GM10847 (cell line): ENCODE measurements at regions not wholly inside any gene's neighbourhood (a gene's known extent, or its start where the extent isn't known, plus 50 kb on each side); places are given as distances from the start of the nearest gene placed in this dataset.

Experiments used
- POLR2A ChIP-seq: IDR thresholded peaks from 2 replicates; pipeline ENCODE4 v1.6.1; 2011; ENCODE audit not compliant: insufficient read length; ENCODE audit errors: extremely low read depth

GRCh38 chr13:50390503-50391248 is 375.4 kb downstream of the KCNRG start:
- no peak for TF ChIP-seq POLR2A

GRCh38 chr13:50392977-50393376 is 377.7 kb downstream of the KCNRG start:
- no peak for TF ChIP-seq POLR2A

GRCh38 chr13:50393628-50394027 is 378.4 kb downstream of the KCNRG start:
- no peak for TF ChIP-seq POLR2A

- no peak for TF ChIP-seq POLR2A
Measured at GRCh38 chr13:50396001-50396400, 380.8 kb downstream of the KCNRG start.

GRCh38 chr13:50400035-50400726 is 384.9 kb downstream of the KCNRG start:
- TF ChIP-seq POLR2A, result no peak

GRCh38 chr13:50401049-50401505 is 385.8 kb downstream of the KCNRG start:
- TF ChIP-seq POLR2A, result no peak

- TF ChIP-seq POLR2A, result no peak
Measured at GRCh38 chr13:50401721-50402465, 386.6 kb downstream of the KCNRG start.

GRCh38 chr13:50403311-50403710 is 388.1 kb downstream of the KCNRG start:
- no peak for TF ChIP-seq POLR2A

GRCh38 chr13:50404116-50404515 is 388.9 kb downstream of the KCNRG start:
- TF ChIP-seq POLR2A, result no peak

GRCh38 chr13:50404769-50405168 is 389.5 kb downstream of the KCNRG start:
- no peak for TF ChIP-seq POLR2A

GRCh38 chr13:50406831-50407230 is 391.6 kb downstream of the KCNRG start:
- no peak for TF ChIP-seq POLR2A

- TF ChIP-seq POLR2A, result no peak
Measured at GRCh38 chr13:50408068-50408467, 392.8 kb downstream of the KCNRG start.

GRCh38 chr13:50409220-50409619 is 394.0 kb downstream of the KCNRG start:
- no peak for TF ChIP-seq POLR2A

GRCh38 chr13:50410921-50411746 is 395.9 kb downstream of the KCNRG start:
- no peak for TF ChIP-seq POLR2A

- TF ChIP-seq POLR2A, result no peak
Measured at GRCh38 chr13:50412046-50412617, 396.9 kb downstream of the KCNRG start.
